PC-9 (cell line): ENCODE measurements at regions not wholly inside any gene's neighbourhood (a gene's known extent, or its start where the extent isn't known, plus 50 kb on each side); places are given as distances from the start of the nearest gene placed in this dataset.

ENCODE experiments used
- EZH2 ChIP-seq: fragments of 200-600 bp; sonication (generic); IDR thresholded peaks from 2 replicates; pipeline ENCODE4 v1.8.0; 2017; ENCODE audit warnings: antibody characterized with exemption, low read depth
- TF ChIP-seq, protein P1 (sequence below): fragments of 200-600 bp; sonication (generic); conservative IDR thresholded peaks from 2 replicates; pipeline ENCODE4 v1.6.1; 2017; ENCODE audit warnings: mixed run types, antibody characterized with exemption, mild to moderate bottlenecking, moderate library complexity

DNA sequence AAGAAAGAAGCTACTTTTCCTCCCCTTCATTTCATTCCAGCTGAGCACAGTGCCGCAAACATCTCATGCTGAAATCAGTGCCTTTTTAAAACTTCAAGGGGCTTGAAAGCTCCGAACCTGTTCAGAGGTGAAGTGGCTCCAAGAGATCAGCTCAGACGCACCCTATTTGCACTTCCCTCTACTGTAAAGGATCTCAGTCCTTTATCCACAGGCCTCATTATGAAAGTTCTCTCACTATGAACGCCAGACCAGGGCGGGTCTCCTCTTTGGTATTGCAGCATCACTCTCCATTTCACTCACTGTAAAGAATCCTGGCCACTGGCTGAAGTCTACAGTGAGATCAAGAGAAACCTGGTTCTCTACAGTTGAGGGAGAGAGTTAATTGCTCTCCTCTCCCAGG, 232.7 kb upstream of the POU3F2 start:
- TF ChIP-seq, protein P1, sequence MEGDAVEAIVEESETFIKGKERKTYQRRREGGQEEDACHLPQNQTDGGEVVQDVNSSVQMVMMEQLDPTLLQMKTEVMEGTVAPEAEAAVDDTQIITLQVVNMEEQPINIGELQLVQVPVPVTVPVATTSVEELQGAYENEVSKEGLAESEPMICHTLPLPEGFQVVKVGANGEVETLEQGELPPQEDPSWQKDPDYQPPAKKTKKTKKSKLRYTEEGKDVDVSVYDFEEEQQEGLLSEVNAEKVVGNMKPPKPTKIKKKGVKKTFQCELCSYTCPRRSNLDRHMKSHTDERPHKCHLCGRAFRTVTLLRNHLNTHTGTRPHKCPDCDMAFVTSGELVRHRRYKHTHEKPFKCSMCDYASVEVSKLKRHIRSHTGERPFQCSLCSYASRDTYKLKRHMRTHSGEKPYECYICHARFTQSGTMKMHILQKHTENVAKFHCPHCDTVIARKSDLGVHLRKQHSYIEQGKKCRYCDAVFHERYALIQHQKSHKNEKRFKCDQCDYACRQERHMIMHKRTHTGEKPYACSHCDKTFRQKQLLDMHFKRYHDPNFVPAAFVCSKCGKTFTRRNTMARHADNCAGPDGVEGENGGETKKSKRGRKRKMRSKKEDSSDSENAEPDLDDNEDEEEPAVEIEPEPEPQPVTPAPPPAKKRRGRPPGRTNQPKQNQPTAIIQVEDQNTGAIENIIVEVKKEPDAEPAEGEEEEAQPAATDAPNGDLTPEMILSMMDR = no peak
- no peak for TF ChIP-seq EZH2
